HepG2 (cell line): ENCODE measurements at regions not wholly inside any gene's neighbourhood (a gene's known extent, or its start where the extent isn't known, plus 50 kb on each side); places are given as distances from the start of the nearest gene placed in this dataset.

Experiments
- ATAC-seq: fragments of 200-7000 bp; cut with Tn5 transposase; 3 replicates; pipeline ENCODE4 v1.9.1; 2020; ENCODE audit warnings: mild to moderate bottlenecking, moderate library complexity
- BruUV-seq: library from RNA; stranded (reverse); fragments of 400-500 nt; replicated peaks from 2 replicates; lab custom pipeline; 2021; lab: Mats Ljungman, UMichigan
- CTCF ChIA-PET: fragments of 300-600 bp; formaldehyde crosslinking; extraction: SDS; loops from one replicate; lab custom pipeline; 2021; ENCODE audit warnings: low total read pairs, inconsistent platforms, low intra/inter-chr PET ratio; lab: Yijun Ruan, JAX
- POLR2A ChIA-PET: fragments of 350-600 bp; sonication (Branson Sonifier 250); formaldehyde crosslinking; loops from one replicate; lab custom pipeline; 2020; ENCODE audit warnings: antibody characterized with exemption, inconsistent platforms; lab: Yijun Ruan, JAX
- DNase-seq: peaks from one replicate; pipeline ENCODE4 v3.0.0-alpha.2; 2015; ENCODE audit warnings: low spot score
- FAIRE-seq: peaks from 3 replicates; lab custom pipeline; 2011; peaks lifted over from hg19 to GRCh38; lab: Jason Lieb, UNC
- H2AFZ ChIP-seq: one replicate; pipeline ENCODE4 v1.6.1; 2011; ENCODE audit warnings: low read length, inconsistent platforms
- H3K27ac ChIP-seq: fragments of 300-600 bp; 3 replicates; pipeline ENCODE4 v1.8.0; 2011; ENCODE audit warnings: mixed run types, mild to moderate bottlenecking, mixed read lengths, low read length, inconsistent platforms; ENCODE audit not compliant: insufficient read depth; ENCODE audit errors: extremely low read length
- H3K27me3 ChIP-seq, 2 experiments: fragments of 200-600 bp in 1 of 2; 2 replicates in 1 of 2; 3 replicates in 1 of 2; pipeline versions ENCODE4 v1.6.0 to v1.8.0; 2011; ENCODE audit warnings: low read length in 2 of 2, mild to moderate bottlenecking in 2 of 2, moderate library complexity in 2 of 2, inconsistent platforms in 1 of 2; ENCODE audit not compliant: insufficient read depth in 2 of 2, control insufficient read depth in 1 of 2
- H3K36me3 ChIP-seq, 2 experiments: fragments of 200-600 bp in 1 of 2; replicated peaks in 1 of 2; 2 replicates in 1 of 2; 3 replicates in 1 of 2; pipeline versions ENCODE4 v1.5.1 to v1.8.0; 2011; ENCODE audit warnings: low read length in 2 of 2, inconsistent platforms in 1 of 2; ENCODE audit not compliant: insufficient read depth in 2 of 2, control insufficient read depth in 1 of 2
- H3K4me1 ChIP-seq: 2 replicates; pipeline ENCODE4 v1.5.1; 2012; ENCODE audit warnings: low read length, inconsistent platforms; ENCODE audit not compliant: insufficient read depth
- H3K4me2 ChIP-seq: 2 replicates; pipeline ENCODE4 v1.6.0; 2011; ENCODE audit warnings: low read depth, low read length, inconsistent platforms
- H3K4me3 ChIP-seq, 3 experiments: fragments of 200-600 bp in 1 of 3; sonication (generic), shearing (Covaris generic) in 1 of 3; replicated peaks in 1 of 3; 2 replicates each; pipeline ENCODE4 v1.5.1; 2011 to 2016; ENCODE audit warnings: low read length in 3 of 3, inconsistent platforms in 2 of 3, low read depth in 2 of 3, mild to moderate bottlenecking in 2 of 3, control low read depth in 1 of 3, mixed read lengths in 1 of 3; ENCODE audit not compliant: insufficient read depth in 1 of 3
- H3K79me2 ChIP-seq: one replicate; pipeline ENCODE4 v1.6.1; 2011; ENCODE audit warnings: low read length, inconsistent platforms; ENCODE audit not compliant: insufficient read depth
- H3K9ac ChIP-seq: 2 replicates; pipeline ENCODE4 v1.6.0; 2011; ENCODE audit warnings: mild to moderate bottlenecking, low read depth, low read length, inconsistent platforms; ENCODE audit not compliant: insufficient read depth
- H3K9me3 ChIP-seq: 2 replicates; pipeline ENCODE4 v1.5.1; 2012; ENCODE audit warnings: mild to moderate bottlenecking, low read length
- H4K20me1 ChIP-seq: 2 replicates; pipeline ENCODE4 v1.6.0; 2011; ENCODE audit warnings: inconsistent platforms, mild to moderate bottlenecking, low read length, moderate library complexity; ENCODE audit not compliant: insufficient read depth
- ZFY ChIP-seq: sonication (generic); formaldehyde crosslinking; IDR thresholded peaks from 2 replicates; pipeline ENCODE4 v1.4.0; 2020; ENCODE audit warnings: missing genetic modification reagents
- ZNF546 ChIP-seq: sonication (generic); formaldehyde crosslinking; conservative IDR thresholded peaks from 2 replicates; pipeline ENCODE4 v1.8.1; 2023; ENCODE audit warnings: mild to moderate bottlenecking, missing genetic modification reagents
- WGBS: methylation state at CpG from one replicate; pipeline ENCODE4 v1.1.6; 2017; ENCODE audit warnings: low lambda C conversion rate; 5-methylcytosine and 5-hydroxymethylcytosine counted together
- in situ Hi-C: cut with HindIII; loops from 2 replicates; pipeline ENCODE4 v1.10.0; 2017; ENCODE audit warnings: low pct_unique_long_range_greater_than_20kb; ENCODE audit not compliant: extremely low pct_ligation_motif_present
- intact Hi-C: fragments of 100-400 bp; cut with micrococcal nuclease; formaldehyde crosslinking; loops from one replicate; pipeline ENCODE4 v1.10.0; 2022; ENCODE audit not compliant: unreplicated experiment
- TF ChIP-seq, protein P1 (sequence below): sonication (generic); formaldehyde crosslinking; IDR thresholded peaks from 2 replicates; pipeline ENCODE4 v1.4.0; 2020; ENCODE audit warnings: missing genetic modification reagents
- TF ChIP-seq, protein P2 (sequence below): sonication (generic); formaldehyde crosslinking; IDR thresholded peaks from 2 replicates; pipeline ENCODE4 v1.4.0; 2020; ENCODE audit warnings: mild to moderate bottlenecking, missing genetic modification reagents
- TF ChIP-seq, protein P3 (sequence below): sonication (generic); formaldehyde crosslinking; IDR thresholded peaks from 2 replicates; pipeline ENCODE4 v1.5.0; 2020; ENCODE audit warnings: mild to moderate bottlenecking, missing genetic modification reagents
- TF ChIP-seq, protein P4 (sequence below): IDR thresholded peaks from 2 replicates; pipeline ENCODE4 v1.6.1; 2016; ENCODE audit warnings: low read depth, missing genetic modification reagents, missing compliant biosample characterization

DNA sequence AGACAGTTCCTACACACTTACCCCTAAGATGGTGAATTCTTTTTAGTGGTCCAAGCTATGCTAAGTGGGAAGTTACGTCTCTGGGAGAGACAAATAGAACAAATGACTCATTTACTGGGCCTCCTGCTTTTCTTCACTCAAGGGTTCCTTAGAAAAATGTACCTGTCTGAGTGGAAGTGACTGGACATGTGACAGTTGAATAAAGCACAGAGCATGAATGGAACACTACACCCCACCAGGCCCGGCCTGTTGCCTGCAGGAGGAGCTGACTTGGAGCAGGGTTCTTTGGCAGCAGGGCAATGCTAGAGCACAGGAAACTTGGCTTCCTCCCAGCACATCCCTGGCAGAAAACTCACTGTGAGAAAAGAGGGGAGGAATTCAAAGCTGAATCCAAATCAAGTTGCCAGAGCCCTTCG lies 451.0 kb upstream of the SETBP1 start (continued):
- TF ChIP-seq, protein P1, sequence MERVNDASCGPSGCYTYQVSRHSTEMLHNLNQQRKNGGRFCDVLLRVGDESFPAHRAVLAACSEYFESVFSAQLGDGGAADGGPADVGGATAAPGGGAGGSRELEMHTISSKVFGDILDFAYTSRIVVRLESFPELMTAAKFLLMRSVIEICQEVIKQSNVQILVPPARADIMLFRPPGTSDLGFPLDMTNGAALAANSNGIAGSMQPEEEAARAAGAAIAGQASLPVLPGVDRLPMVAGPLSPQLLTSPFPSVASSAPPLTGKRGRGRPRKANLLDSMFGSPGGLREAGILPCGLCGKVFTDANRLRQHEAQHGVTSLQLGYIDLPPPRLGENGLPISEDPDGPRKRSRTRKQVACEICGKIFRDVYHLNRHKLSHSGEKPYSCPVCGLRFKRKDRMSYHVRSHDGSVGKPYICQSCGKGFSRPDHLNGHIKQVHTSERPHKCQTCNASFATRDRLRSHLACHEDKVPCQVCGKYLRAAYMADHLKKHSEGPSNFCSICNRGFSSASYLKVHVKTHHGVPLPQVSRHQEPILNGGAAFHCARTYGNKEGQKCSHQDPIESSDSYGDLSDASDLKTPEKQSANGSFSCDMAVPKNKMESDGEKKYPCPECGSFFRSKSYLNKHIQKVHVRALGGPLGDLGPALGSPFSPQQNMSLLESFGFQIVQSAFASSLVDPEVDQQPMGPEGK, result no peak
- TF ChIP-seq, protein P2, sequence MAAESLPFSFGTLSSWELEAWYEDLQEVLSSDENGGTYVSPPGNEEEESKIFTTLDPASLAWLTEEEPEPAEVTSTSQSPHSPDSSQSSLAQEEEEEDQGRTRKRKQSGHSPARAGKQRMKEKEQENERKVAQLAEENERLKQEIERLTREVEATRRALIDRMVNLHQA (CRISPR knock-in tag), result no peak

DNA sequence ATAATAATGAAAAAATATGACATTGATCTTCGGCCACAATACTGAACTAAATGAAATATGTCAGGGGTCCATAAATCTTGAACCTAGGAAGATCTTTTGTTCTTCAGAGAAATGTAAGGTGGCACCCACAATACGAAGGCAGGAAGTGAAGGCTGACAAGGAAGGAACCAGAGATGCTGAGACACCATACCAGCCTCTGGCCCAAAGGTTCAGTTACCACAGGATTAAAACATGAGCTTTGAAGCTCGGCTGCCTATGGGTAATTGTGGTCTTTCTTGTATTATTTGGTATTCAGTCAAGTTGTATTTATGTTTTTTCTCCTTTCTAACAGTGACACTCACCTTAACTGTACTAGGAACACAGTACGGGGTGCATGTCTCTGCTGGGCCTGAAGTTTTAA lies 448.8 kb upstream of the SETBP1 start:
- no peak for ATAC-seq
- 0% methylated on average over 4 of the region's 4 CpGs for WGBS
- Histone ChIP-seq H3K79me2 (no peaks in the 10 kb centered on the region), H3K4me2 (no peak overlapping the region), H3K4me3 (no peak overlapping the region), H3K27me3 (no peaks in the 10 kb centered on the region), H3K9ac (no peak overlapping the region), H3K27ac (no peak overlapping the region), H4K20me1 (no peaks in the 10 kb centered on the region), H2AFZ (no peak overlapping the region), H3K9me3 (peaks cover 78% of the 10 kb centered on the region), H3K36me3 (no peaks in the 10 kb centered on the region), H3K4me1 (no peaks in the 10 kb centered on the region)
- in situ Hi-C loops (no loop called here), intact Hi-C loops (no loop called here)
- ChIA-PET POLR2A (no interaction called here), CTCF (no interaction called here)
- no TSS peak for BruUV-seq
- no peak for FAIRE-seq
- DNase-seq, result no peak
- TF ChIP-seq ZFY (CRISPR knock-in tag), result no peak

DNA sequence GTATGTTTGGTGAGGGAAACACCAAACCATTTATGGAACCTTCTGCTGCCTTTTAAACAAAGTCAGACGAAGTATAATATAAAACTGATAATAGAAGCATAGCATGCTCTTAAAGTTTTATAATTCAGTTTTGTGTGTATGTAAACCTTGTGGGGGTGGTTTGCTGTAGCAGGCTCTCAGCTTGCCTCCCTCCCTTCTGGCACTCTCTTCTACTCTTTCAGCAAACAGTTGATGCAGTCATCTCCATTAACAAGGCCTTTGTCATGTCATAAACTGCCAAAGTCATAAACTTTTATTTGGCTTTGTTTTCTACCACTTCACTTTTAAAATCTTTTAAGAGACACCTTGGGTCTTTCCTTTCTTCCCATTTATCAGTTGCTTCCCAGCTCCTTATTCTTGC lies 448.2 kb upstream of the SETBP1 start:
- H3K27me3 ChIP-seq, result no peaks in the 10 kb centered on the region
- in situ Hi-C loops, result no loop called here
- TF ChIP-seq ZNF546 (CRISPR knock-in tag), result no peak
- TF ChIP-seq, protein P3, sequence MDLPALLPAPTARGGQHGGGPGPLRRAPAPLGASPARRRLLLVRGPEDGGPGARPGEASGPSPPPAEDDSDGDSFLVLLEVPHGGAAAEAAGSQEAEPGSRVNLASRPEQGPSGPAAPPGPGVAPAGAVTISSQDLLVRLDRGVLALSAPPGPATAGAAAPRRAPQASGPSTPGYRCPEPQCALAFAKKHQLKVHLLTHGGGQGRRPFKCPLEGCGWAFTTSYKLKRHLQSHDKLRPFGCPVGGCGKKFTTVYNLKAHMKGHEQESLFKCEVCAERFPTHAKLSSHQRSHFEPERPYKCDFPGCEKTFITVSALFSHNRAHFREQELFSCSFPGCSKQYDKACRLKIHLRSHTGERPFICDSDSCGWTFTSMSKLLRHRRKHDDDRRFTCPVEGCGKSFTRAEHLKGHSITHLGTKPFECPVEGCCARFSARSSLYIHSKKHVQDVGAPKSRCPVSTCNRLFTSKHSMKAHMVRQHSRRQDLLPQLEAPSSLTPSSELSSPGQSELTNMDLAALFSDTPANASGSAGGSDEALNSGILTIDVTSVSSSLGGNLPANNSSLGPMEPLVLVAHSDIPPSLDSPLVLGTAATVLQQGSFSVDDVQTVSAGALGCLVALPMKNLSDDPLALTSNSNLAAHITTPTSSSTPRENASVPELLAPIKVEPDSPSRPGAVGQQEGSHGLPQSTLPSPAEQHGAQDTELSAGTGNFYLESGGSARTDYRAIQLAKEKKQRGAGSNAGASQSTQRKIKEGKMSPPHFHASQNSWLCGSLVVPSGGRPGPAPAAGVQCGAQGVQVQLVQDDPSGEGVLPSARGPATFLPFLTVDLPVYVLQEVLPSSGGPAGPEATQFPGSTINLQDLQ (CRISPR knock-in tag), result no peak
- TF ChIP-seq, protein P4, sequence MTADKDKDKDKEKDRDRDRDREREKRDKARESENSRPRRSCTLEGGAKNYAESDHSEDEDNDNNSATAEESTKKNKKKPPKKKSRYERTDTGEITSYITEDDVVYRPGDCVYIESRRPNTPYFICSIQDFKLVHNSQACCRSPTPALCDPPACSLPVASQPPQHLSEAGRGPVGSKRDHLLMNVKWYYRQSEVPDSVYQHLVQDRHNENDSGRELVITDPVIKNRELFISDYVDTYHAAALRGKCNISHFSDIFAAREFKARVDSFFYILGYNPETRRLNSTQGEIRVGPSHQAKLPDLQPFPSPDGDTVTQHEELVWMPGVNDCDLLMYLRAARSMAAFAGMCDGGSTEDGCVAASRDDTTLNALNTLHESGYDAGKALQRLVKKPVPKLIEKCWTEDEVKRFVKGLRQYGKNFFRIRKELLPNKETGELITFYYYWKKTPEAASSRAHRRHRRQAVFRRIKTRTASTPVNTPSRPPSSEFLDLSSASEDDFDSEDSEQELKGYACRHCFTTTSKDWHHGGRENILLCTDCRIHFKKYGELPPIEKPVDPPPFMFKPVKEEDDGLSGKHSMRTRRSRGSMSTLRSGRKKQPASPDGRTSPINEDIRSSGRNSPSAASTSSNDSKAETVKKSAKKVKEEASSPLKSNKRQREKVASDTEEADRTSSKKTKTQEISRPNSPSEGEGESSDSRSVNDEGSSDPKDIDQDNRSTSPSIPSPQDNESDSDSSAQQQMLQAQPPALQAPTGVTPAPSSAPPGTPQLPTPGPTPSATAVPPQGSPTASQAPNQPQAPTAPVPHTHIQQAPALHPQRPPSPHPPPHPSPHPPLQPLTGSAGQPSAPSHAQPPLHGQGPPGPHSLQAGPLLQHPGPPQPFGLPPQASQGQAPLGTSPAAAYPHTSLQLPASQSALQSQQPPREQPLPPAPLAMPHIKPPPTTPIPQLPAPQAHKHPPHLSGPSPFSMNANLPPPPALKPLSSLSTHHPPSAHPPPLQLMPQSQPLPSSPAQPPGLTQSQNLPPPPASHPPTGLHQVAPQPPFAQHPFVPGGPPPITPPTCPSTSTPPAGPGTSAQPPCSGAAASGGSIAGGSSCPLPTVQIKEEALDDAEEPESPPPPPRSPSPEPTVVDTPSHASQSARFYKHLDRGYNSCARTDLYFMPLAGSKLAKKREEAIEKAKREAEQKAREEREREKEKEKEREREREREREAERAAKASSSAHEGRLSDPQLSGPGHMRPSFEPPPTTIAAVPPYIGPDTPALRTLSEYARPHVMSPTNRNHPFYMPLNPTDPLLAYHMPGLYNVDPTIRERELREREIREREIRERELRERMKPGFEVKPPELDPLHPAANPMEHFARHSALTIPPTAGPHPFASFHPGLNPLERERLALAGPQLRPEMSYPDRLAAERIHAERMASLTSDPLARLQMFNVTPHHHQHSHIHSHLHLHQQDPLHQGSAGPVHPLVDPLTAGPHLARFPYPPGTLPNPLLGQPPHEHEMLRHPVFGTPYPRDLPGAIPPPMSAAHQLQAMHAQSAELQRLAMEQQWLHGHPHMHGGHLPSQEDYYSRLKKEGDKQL (CRISPR knock-in tag), result no peak

More for the DNA sequence above, 448.2 kb upstream of the SETBP1 start:
- H3K79me2 ChIP-seq, result no peaks in the 10 kb centered on the region
- DNase-seq, result no peak
- no peaks in the 10 kb centered on the region for H3K4me1 ChIP-seq
- intact Hi-C loops, result no loop called here
- ATAC-seq, result no peak
- H4K20me1 ChIP-seq, result no peaks in the 10 kb centered on the region
- CTCF ChIA-PET, result no interaction called here
- H3K36me3 ChIP-seq, result no peaks in the 10 kb centered on the region
- H3K4me2 ChIP-seq, result no peak overlapping the region
- 5% methylated on average over 1 of the region's 1 CpG for WGBS
- FAIRE-seq, result no peak
- H3K9ac ChIP-seq, result no peak overlapping the region
- no peak overlapping the region for H2AFZ ChIP-seq
- POLR2A ChIA-PET, result no interaction called here
- peaks cover 77% of the 10 kb centered on the region for H3K9me3 ChIP-seq
- BruUV-seq, result no TSS peak
- H3K27ac ChIP-seq, result no peak overlapping the region
- H3K4me3 ChIP-seq, result no peak overlapping the region
